GM19452 (cell line): ENCODE measurements at regions not wholly inside any gene's neighbourhood (a gene's known extent, or its start where the extent isn't known, plus 50 kb on each side); places are given as distances from the start of the nearest gene placed in this dataset.

Experiments
- ATAC-seq: cut with Tn5 transposase; IDR thresholded peaks from one replicate; pipeline ENCODE4 v1.9.1; 2021; ENCODE audit not compliant: unreplicated experiment

DNA sequence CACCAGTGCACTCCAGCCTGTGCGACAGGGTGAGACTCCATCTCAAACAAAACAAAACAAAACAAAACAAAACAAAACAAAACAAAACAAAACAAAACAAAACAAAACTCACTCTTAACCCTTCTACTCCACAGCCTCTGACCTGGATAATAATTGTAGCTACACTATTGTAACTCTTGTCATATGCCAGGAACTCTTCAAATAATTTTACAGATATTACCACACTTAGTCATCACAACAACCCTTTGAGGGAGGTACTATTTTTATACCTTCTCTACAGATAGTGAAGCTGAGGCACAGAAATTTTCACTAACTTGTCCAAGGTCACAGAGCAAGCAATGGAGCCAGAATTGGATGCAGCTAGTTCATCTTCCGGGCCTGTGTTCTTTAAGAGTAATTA lies 547.8 kb downstream of the ADGRL2 start:
- no peak for ATAC-seq

DNA sequence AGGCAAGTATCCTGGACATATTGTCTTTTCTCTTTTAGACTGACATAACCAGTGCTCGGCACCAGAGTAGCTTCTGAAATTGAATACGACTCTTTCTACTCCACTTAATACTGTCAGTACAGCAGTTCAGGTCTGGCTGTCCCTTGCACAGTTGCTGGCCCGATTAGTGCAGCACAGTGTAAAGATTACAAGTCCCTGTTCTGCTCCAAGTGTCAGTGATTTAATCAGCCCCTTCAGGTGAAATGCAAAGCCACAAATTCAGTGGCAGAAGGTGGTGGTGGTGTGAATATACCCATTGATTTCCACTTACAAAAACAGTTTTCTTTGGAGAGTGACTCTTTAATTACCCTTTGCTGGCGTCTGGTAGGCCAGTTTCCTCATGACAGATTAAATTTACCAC lies 545.4 kb downstream of the ADGRL2 start:
- ATAC-seq, result no peak

DNA sequence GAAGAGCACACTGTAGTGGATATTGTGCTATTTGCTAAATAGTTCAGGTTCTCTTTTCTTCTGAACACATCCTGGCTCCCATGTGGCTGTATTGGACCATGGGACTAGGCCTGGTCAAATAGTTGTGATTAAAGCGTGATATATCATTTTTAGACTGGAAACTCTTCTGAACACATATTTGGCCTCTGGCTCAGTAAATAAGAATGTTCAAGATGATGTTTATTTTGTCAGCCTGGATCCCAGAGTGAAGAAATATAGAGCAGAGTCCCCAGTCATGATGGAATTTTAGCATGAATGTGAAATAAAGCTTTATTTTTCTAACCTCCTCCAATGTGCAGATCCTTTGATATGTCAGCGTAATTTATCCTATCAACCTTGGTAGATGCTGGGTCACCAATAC lies 542.6 kb downstream of the ADGRL2 start:
- ATAC-seq, result no peak

DNA sequence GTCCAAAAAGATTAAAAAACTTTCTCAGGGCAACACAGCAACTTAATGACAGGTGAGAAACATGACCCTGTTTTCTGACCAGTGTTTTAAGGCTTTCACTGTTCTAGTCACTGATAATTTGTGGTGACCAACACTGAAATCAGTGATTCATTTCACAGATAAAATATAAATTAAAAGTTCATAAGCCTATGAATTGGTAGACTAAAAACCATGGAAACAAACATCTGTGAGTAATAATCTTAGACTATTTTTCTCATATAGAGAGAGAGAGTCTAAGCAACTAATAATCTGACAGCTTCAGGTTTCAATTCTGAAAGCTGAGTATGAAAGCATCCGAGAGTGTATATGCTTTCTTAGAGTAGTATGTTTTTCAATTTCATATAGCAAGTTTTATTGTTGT lies 536.9 kb downstream of the ADGRL2 start:
- ATAC-seq, result no peak

DNA sequence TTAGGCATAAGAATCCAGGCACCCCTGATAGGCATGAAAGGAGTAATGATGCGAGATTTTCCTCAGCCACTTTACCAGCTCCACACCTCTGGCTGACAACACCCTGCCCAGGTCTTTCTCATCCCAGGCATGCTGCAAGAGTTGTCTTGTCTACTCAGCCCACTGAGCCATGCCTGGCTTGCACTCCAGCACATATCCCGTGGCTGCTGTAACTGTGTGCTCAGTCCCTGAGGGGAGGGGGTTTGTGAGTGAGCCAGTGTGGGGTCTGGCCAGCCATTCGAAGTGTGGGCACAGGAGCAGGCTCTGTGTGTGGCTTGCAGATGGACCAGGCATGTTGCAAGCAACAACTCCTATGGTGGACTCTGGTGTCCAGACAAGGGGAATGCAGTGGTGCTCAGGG lies 529.6 kb downstream of the ADGRL2 start:
- no peak for ATAC-seq

DNA sequence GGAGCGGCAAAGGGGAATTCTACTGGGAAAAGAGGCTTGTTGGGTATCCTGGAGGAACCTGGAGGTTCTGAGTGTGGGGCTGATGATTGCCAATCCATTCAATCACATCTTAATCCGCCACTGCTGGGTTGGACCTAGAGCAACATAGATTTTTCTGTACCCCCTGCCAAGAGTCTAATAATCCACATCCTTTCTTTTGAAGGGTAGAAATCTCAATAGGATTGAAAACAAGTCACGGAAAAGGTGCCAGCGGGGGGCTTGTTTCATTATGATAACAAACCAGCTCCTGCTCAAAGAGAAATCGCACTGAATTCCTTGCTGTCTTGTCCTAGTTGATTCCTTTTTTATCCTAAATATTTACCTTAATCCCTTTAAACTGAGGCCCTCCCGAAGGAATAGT lies 528.5 kb downstream of the ADGRL2 start:
- ATAC-seq, result no peak

DNA sequence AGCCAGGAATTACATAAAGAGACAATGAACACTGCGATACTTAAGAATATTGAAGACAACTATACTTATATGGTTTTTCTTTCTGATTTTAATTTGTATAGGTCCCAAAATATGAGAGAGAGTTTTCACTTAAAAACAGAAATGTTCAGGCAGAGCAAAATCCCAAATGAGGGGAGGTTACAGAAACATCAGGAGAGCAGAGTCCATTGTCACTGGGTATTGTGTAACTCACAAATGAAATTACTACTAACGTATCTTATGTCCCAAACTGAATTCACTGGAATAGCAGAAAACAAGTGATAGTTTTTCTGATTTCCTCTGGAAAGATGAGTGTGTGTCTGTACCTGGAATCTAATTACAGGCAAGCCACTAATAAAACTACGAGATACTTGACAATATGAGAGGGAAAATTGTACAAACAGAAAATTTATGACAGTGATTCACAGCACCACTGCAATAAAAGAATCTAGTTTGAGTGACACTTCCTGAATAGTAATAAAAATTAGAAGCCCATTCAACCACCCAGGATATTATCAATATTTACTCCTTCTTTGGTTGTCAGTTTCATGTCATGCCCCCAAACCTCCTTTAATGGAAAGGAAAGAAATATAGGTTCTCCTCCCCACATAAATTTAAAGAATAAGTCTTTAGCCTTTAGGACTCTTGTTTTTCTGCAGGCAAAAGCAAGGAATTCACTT lies 522.6 kb downstream of the ADGRL2 start:
- no peak for ATAC-seq

DNA sequence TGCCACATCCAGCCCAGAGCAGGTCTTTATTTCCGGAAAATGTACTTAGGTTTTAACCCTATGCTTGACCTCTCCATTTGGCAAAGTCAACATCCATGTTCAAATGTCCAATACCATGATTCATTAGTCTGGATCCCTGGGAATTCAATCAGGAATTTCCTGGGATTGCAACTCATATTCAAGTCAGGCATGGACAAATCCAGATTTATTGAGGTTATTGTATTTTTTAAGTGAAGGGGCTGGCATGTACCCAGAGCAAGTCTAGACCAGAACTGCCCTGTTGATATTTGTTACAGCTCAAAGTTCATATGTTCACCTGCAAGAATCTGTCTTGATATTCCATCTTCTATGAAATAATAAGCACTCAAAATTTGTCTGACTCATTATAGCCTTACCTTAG lies 521.1 kb downstream of the ADGRL2 start:
- no peak for ATAC-seq

DNA sequence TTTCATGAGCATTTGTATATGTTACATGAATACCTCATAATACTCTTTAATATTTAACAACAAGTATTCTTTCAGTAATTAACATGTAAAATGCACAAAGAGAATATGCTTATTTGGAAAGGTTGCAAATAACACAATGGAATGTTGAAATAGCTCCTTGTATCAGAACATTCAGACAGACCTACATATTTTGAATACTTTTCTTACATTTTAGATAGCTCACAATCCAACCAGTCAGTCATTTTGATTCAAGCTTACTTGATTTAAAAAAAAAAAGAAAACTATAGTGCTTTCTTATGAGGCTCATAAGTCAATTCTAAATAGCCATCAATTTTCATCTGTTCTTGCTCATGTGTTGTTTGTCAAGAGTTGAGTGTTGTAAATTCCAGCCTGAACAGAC lies 518.8 kb downstream of the ADGRL2 start:
- ATAC-seq, result no peak

DNA sequence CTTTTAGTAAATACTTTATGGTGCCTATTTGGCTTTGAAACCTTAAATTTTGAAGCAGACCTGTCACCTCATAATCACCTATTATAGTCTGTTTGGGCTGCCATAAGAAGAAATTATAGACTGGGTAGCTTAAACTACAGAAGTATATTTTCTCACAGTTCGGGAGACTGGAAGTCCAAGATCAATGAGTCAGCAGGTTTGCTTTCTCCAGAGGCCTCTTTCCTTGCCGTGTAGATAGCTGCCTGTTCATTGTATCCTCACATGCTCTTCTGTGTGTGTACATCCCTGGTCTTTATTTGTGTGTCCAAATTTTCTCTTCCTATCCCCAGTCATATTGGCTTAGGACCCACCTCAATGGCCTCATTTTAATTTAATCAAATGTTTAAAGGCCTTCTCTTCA lies 518.2 kb downstream of the ADGRL2 start:
- ATAC-seq, result no peak

DNA sequence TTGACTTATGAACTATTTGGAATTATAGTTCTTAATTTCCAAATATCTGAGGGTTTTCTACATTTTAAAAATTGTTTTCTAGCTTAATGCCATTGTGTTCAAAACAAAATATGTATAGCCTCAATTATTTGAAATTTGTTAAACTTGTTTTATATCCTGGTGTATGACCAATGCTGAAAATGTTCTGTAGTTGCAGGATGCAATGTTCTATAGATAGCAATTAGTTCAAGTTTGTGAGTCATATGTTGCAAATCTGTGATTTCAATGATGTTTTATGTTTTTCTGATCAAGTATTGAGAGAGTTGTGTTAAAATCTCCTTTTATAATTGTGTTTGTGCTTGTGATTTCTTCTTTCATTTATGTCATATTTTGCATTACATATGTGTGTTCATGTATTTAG lies 517.5 kb downstream of the ADGRL2 start:
- no peak for ATAC-seq

DNA sequence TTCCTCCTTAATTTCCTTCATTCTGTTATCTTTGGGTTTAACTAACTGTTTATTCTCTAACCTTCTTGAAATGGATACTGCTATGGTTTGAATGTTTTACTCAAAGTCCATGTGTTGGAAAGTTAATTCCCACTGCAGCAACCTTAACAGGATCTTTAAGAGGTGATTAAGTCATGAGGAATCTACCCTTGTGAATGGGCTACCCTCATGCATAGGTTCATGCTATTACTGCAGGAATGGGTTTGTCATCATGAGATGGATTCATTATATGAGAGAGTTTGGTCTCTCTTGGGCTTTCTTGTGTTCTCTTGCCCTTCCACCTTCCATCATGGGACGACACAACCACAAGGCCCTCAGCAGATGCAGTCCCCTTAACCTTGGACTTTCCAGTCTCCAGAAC lies 516.9 kb downstream of the ADGRL2 start:
- no peak for ATAC-seq

DNA sequence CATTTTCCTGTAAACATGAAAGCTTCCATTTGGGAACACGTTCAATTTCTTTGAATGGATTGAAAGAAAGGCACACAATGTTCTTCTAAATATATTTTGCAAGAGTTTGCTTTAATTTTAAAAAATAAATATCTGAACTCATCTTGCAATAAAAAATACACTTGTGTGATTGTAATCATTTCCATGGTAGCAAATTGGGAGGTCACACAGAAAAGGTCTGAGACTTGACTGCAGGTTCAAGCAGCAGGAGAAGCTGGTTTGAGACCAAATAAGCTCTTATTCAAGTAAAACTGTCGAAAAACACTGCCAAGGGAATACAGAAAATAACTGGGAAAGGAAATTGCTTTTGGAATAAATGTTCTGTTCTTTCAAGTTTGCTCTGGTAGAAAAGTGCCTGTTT lies 498.9 kb downstream of the ADGRL2 start:
- ATAC-seq, result no peak

DNA sequence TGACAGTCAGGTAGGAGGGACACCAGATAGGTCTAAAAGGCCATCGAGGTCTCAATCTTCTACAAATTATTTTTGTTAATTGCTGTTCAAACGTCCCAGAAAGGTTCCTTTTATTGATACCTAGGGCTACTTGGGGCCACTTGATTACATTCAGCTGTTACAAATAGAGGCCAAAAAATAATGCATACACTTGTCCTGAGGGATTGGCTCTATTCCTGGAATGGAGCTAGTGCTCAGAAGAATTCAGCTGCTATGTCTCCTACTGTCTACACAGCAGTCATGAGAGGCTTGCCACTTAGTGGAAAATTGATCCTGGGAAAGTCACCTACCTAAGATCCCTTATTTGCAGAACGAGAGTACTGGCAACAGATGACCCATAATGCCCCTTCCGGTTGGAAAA lies 498.3 kb downstream of the ADGRL2 start:
- ATAC-seq, result no peak

DNA sequence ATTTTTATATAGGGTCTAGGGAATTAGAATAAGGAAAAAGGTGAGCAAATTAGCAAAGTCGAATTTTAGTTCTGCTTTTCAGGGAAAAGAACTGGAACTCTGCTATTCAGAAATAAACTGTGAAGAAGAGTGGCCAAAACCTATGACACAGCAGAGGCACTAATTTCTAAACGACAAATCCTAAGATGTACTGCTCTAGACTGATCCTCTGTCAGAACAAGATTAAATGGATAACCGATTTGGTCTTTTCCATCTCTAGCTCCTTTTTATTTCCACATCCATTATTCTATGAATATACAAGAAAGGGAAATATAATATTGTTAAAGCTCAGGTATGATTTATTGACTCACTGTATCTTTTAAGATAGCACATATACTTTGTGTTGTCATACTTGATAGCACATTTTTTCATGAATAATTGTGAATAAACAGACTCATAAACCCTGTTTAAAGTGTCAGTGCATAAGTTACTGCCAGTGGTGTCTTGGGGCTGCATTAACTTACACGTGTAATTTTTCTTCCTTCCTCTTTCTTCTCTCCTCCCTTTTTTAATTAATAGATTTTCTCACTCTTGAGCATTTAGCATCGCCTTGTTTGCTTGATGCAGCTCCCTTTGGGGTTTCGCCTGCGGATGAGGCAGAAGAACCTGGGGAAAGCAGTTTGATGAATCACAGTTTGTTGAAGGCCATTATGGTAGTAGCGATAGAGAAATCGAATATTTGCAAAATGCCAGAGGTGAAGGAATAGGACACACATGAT lies 496.6 kb downstream of the ADGRL2 start:
- ATAC-seq, result no peak

DNA sequence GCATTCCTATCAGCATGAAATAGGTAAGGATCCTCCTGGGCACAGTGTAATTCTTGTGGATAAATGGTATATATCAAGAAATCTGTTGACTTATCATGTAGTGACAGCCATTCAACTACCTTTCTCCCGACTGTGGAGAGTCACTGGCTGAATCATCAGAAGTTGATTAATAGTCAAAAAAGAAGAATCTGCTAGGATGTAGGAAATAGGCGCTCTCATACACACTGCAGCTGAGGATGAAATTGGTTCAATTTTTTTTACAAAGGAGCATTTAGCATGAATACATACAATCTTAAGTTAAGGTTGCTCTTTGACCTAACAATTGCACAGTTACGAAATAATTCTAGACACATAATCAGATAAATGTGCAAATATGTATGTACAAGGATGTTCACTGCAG lies 486.8 kb downstream of the ADGRL2 start:
- no peak for ATAC-seq

DNA sequence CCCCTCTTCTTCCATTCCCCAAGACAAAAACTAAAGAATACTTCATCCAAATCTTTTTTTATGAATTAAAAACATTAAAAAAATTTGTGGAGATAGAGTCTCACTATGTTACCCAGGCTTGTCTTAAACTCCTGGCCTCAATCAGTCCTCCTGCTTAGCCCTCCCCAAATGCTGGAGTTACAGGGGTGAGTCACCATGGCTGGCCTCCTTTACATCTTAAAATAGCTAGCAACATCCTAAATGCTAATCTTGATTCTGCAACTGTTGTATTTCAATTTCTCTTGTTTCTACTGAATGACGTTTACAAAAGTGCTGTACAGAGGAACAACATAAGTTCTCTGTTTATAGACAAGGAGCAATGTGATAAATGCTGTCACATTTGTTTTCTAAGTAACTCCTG lies 483.5 kb downstream of the ADGRL2 start:
- ATAC-seq, result no peak

DNA sequence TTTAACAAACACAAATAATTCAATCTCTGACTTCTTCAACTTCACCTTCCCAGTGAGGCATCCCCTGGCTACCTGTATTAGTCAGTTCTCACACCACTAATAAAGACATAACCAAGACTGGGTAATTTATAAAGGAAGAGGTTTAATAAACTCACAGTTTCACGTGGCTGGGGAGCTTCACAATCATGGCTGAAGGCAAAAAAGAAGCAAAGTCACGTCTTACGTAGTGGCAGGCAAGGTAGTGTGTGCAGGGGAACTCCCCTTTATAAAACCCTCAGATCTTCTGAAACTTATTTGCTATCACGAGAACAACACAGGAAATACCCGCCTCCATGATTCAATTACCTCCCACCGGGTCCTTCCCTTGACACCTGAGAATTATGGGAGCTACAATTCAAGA lies 478.5 kb downstream of the ADGRL2 start:
- ATAC-seq, result no peak

DNA sequence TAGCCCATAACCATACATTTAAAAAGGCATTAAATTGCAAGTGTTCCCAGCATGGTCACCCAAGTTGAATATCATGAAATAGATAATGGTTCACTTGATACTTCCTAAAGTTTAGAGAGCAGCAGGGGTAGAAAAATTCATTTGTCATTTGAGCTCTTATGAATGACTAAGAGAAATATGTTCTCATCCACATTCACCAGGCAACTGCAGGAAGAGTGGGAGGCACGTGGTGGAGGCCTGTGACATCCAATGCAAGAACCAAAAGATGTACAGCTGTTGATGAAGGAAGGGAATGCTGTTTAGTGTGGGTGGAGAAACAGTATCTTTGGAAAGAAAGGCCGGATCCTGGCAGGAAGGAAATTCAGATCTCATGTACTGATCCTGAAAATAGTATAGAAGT lies 473.1 kb downstream of the ADGRL2 start:
- ATAC-seq, result no peak

DNA sequence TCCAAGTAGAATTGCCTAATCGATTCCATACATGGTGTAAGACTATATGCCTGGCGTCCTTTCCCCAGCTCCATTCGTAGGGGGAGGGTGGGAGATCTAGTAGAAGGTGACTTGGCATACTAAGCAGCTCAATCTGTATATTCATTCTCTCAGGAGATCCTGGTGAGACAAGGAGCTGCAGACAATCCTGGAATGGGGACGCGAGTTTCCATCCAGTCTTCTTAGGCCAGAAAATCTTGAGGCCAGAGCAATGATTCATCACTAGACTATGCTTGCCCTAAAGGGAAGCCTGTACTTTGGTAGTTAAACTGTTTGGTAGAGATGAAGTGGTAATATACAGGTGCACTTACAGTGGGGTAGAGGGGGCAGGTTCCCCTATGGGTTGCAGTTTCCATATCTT lies 468.7 kb downstream of the ADGRL2 start:
- ATAC-seq, result no peak

DNA sequence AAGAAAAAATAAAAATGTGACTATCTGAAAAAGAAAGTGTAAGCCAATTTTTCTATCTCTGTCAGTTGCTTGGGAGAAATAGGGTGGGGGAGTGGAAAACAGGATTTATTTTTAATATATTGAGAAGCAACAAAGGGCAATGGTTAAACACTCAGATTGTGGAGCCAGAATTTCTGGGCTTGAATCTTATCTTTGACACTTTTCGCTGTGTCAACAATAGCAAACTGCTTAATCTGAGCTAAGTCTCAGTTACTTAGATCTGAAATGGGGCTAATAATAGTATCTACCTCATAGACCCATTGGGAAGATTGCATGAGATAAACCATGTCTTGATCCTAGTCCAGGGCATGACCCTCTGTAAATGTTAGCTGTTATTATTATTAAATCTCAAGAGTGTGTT lies 468.1 kb downstream of the ADGRL2 start:
- no peak for ATAC-seq

DNA sequence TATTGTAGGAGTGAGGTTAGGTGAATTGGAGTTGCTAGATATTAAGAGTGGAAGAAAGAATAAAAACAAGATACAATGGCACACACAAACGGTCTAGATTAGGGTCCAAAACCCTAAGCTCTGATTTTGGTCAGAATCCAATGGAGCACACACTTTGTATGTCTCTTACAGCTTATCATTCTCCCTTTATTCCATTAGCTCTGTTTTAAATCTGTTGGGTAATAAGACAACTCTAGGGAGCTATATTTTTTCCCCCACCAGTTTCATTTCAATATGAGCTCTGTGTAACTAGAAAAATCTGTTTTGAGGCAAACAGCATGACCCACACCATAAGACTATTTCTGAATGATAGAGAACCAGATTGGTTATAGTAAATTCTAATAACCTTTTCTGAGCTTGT lies 465.6 kb downstream of the ADGRL2 start:
- no peak for ATAC-seq

DNA sequence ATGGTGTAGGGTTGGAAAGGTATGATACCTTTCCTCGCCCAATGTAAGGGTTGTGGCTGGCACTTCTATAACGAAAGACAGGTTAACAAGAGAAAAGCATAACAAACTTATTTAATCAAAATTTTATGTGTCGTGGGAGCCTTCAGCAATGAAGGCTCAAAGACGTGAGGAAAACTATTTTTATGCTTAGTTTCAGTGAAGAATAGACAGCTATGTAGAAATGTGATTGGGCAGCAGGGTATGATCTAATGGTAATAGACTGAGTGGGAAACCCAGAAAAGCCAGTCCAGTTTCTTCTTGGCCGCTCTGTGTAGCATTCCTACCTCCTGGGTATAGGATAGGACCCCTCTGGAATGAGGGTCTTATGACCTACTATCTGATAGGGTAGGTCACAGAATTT lies 464.7 kb downstream of the ADGRL2 start:
- ATAC-seq, result no peak
